ENCODE measurements at regions not wholly inside any gene's neighbourhood (a gene's known extent, or its start where the extent isn't known, plus 50 kb on each side); places are given as distances from the start of the nearest gene placed in this dataset.

- TF ChIP-seq CTCF (IDR thresholded peaks at IDR 0.05; ENCODE audit: insufficient read depth, missing control alignments): no peak
- FAIRE-seq (no peak), DNase-seq (ENCODE audit: insufficient read length, low spot score) (no peak)
These were observed 392.5 kb downstream of the BCOR start for GRCh38 chrX:39705290-39705689.

DNA sequence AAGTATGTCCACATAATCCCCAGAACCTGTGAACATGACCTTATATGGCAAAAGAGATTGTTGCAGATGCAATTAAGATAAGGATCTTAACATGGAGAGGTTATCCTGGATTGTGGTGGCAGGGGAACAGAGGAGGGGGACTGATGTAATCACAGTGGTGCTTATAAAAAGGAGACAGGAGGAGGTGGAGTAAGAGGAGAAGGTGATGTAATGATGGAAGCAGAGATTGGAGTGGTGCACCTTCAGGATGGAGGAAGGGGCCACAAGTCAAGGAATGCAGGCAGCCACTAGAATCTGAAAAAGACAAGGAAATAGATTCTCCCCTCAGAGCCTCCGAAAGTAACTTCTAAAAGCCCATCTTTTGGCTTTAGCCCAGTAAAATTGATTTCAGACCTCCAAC, 388.4 kb downstream of the BCOR start:
- no peak for FAIRE-seq
- no peak for TF ChIP-seq CTCF (IDR thresholded peaks at IDR 0.05; ENCODE audit: insufficient read depth, missing control alignments)
- DNase-seq (ENCODE audit: insufficient read length, low spot score): no peak

DNA sequence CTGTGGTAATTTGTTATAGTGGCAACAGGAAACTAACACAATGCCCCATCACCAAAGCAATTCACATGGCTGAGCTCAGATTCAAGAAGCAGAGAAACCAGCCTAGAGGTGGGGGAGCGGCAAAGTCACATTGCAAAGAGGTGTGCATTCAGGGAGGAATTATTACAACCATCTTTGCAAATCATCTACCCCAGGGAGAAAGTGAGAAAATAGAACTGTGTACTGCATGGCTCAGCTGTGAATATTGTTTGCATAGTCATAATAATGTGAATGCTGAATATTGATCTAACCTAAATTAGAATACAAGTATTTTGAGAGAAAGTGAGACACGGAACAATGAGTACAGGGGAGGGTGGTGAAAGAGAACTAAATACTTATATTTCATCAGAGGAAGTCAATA, 387.9 kb downstream of the BCOR start:
- TF ChIP-seq CTCF (IDR thresholded peaks at IDR 0.05; ENCODE audit: insufficient read depth, missing control alignments): no peak
- FAIRE-seq (no peak), DNase-seq (ENCODE audit: insufficient read length, low spot score) (no peak)

DNA sequence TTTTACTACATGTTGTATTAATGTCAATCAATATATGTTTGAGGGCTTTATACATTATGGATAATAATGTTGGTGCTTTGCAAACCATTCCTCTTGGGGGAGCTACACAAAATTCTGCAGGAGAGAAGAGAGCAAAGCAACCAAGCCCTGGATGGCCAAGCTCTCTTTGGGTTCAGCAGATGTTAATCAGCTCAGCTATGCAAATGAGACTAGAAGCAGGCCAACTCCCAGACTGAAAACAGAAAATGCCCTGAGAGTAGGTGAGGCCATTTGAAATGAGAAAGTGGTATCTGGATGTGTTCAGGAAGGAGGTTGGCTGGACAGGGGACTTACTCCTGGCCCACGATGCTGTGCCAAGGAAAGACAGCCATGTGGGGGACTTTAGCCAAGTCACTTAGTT, 387.0 kb downstream of the BCOR start:
- DNase-seq (ENCODE audit: insufficient read length, low spot score) (no peak), FAIRE-seq (no peak)
- TF ChIP-seq CTCF (IDR thresholded peaks at IDR 0.05; ENCODE audit: insufficient read depth, missing control alignments): no peak

DNA sequence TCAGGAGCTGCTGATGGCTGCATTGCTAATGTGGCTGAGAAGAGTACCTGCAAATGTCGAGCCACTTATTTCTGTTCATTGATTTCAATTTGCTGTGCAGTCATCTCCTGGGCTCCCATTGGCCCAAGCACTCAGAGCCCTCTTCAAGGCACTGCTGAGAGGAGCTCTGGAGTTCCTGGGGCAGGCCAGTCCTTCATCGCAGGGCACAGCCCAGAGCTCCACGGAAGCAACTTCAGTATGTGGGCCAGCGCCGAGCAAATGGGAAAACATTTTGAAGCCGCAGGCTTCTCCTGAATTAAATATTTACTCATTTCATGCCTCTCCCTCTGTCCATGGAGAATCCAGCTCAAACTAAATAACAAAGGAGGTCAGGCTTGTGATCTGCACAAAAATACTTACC, 383.3 kb downstream of the BCOR start:
- no peak for TF ChIP-seq CTCF (IDR thresholded peaks at IDR 0.05; ENCODE audit: insufficient read depth, missing control alignments)
- no peak for FAIRE-seq
- DNase-seq (ENCODE audit: insufficient read length, low spot score): no peak

GRCh38 chrX:39716401-39716800, 381.4 kb downstream of the BCOR start:
- DNase-seq (ENCODE audit: insufficient read length, low spot score): no peak
- no peak for TF ChIP-seq CTCF (IDR thresholded peaks at IDR 0.05; ENCODE audit: insufficient read depth, missing control alignments)
- no peak for FAIRE-seq

DNA sequence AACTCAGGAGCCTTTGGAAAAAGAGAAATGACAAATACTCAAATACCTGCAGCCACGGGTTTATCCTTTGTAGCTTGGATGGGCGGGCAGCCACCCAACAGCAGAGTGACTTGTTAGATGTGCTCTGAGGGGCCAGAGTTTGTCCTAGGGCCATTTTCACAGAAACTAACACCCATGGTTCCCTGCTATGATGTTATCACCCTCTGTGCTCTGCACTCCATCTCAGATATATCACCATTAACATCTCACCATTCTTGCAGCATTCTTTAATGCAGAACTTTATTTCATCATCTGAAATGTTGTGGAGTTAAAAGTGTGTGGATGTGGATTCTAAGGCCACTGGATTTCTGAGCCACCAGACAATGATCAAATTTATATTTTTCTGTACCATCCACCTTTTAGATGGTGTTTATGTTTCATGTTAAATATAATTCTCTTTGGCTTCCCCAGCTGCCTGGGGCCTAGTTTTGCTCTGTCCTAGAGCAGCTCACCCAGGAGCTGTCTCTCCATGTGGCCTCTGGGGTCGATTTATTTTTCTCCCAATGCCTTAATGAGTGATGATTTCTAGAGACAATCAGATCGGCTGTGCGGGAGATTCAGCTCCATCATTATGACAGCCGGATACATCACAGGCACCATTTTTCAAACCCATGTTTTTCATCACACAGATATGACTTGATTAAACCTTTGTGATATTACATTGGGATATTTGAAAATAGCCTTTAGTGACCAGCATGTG, 380.8 kb downstream of the BCOR start:
- TF ChIP-seq CTCF (IDR thresholded peaks at IDR 0.05; ENCODE audit: insufficient read depth, missing control alignments): no peak
- FAIRE-seq: no peak
- no peak for DNase-seq (ENCODE audit: insufficient read length, low spot score)
